NCI-H2227 treated with DMSO at 0.1 percent for 48 hours (cell line): ENCODE measurements at regions not wholly inside any gene's neighbourhood (a gene's known extent, or its start where the extent isn't known, plus 50 kb on each side); places are given as distances from the start of the nearest gene placed in this dataset.

ENCODE experiments used
- DNase-seq: peaks from one replicate; lab custom pipeline; 2025; lab: John Stamatoyannopoulos, UW

DNA sequence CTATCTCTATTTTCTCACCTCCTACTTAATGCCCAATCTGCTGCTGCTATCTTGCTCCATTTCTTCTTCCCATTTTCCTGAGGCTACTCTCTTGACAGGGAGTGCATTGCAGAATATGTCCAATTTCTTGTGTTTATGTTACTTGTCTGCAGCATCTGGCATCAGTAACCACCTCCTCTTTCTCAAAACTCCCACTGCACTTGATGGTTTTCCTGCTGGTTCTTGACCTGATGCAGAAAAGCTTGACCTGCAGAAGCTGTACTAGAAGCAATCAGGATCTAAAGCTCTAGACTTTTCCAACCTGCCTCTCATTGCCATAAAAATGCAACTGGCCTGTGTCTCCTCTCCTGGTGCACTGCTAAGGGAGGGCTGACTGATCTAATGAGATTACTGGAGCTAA is 287.8 kb downstream of the ZEB1 start:
- DNase-seq: no peak

DNA sequence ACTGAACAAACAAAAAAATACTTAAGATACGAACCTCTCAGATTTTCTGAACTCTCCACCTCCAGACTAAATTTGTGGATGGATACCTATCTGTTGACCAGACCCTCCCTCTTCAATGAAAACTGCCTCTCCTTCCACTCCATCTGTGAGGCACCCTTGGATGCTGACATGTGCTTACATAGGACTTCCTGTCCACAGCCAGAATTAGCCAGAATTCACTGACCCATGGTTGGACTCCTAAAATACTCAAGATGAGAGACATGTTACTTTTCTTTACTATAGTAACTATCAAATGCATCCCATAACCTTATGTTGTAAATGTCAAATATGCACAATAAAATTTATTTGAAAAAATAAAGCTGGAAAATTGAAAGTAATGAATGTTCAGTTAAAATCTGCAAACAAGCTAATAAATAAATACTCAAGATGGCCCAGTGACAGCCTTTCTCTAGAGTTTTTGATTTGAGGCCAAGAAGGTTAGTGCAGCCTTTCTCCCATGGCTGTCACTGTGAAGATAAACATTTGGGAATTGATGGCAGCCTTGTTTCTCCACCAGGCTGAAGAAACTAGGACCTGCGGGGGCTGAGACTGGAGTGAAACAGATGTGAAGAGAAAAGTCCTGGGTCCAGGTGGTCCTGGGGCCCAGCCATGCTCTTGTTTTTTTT is 287.0 kb downstream of the ZEB1 start:
- no peak for DNase-seq

DNA sequence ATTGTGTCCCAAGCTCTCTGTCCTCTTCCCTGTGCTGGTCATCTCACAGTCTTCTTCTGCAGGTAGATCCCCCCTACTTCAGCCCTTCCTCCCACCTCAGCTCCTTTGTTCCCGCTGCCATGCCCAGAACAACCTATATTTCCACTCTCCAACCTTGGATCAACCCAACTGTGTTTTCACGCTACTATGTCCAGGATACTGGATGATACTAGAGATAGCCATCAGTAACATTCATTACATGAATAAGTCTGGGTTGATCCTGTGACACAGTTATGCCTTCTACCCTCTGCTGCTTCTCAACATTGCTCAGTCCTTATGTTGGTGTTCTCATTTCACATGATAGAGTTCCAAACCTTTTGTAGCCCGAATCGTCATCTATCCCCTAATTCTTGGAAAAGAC is 286.4 kb downstream of the ZEB1 start:
- DNase-seq: no peak

DNA sequence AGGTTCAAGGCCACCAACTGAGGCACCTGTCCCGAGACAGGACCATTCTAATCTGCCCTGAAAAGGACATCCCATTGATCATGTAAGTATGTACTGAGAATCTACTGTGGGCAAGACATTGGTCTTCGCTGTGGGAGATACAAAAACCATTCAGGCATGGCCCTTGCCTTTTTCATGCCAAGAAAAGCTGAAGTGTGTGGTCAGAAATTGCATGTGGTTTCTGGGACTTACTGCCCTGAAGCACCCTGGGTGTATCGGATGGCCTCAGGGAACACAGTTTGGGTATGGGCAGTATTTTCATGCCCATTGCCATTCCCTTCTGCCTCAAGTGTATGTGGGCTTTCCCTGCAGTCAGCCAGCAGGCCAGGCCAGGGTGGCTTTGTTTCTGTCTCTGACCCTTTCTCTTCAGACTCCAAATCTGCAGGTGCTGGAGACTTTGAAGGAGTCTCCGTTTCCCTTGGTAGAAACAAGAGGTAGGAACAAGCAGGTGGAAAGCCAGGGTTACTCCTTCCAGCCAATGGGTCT is 285.7 kb downstream of the ZEB1 start:
- DNase-seq: no peak

DNA sequence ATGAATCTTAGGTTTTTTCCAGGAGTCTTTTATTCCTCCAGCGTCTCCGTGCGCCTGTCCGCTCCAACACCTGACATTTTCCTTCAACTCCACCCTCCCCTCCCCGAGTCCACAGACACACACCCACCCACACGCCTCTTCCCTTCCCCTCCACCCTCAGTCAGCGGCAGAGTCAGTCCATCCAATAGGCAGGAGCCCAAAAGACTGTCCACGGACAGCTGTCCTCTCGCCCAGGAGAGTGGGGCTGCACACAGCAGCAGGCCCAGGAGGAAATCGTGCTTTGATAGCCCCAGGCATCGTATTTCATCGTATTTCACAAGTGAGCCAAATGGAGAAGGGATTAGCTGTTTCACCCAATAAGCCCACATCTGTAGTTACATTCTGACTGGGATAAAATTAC is 285.1 kb downstream of the ZEB1 start:
- no peak for DNase-seq

DNA sequence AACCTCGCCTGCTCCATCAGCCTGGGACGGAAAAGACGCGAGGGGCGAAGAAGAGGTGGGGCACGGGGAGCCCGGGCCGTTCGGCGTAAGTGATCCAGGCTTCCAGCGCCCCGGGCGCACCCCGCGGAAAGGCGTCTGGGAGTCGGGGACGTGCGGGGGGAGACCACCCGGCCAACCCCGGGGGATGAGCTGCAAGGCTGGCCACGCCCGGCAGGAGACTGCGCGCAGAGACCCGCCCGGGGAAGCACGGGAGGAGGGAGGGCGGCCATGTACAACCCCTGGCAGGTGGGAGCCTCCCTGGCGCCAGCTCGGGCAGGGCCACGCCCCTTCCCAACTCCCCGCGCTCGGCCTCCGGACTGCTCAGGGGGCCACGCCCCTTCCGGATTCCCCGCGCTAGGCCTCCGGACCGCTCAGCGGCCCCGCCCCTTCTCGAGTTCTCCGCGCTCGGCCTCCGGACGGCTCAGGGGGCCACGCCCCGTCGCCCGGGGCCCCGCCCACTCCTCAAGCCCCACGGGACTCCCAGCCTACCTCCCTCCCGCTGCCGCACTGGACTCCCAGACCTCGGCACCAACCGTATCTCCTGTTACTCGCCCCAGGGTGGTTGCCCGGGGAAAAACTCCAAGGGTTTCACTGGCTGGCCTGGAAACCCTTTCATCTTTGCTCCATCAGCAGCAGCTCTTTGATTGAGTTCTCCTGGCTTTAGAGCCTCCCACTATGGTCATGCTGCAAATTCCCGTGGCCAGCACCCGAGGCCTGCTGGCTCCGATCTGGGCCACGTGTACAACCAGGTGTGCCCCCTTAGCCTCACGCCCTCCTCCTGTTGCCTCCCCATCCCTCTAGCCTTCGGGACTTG is 284.4 kb downstream of the ZEB1 start:
- peak; percentile 90 for DNase-seq

DNA sequence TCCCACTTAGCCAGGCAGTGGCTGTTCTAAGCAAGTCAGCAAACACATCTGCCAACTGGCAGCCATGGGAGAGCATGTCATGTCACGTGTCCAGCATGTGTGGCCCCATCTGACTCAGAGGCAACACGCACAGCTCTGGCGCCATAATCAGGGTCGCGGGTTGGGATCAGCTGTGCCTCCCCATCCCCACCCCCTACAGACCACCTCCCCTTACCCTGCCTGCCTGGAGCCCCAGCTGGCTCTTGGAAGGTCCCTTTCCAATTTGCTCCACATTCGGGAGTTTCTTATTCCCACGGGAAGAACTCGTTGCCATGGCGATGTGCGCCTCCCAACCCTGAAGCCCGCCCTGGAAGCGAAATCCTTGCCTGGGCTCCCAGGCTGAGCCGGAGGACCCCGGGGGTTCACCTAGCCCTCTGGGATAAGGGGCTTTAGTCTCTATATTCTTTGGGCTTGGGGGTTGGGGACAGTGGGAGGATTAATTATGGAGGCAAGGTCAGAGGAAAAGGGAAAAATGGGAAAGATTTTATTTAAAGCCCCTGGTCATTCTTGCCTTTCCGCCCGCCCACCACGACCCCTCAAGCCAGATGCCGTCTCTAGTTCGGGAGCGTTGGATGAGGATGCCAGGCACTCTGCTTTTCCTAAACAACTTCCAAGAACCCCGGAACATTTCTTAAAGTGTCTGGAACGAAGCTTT is 283.7 kb downstream of the ZEB1 start:
- DNase-seq: peak; percentile 63

DNA sequence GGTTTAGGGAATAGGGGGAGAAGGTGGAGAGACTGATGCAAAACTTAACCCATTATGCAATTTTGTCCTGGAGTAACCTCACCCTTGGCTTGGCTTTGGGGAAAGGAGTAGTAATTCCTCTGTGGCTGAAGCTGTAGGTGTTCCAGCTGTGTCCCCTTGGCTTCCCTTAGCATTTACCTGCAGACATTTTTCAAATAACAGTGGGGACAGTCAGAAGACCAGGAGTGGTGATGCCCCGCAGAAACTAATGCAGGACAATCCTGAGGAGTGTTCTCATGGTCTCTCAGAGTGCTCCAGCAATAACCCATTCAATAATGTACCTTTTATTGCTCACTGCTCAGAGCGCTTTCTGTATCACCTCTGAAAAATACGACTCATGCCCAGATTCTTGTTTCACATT is 282.1 kb downstream of the ZEB1 start:
- DNase-seq: no peak

DNA sequence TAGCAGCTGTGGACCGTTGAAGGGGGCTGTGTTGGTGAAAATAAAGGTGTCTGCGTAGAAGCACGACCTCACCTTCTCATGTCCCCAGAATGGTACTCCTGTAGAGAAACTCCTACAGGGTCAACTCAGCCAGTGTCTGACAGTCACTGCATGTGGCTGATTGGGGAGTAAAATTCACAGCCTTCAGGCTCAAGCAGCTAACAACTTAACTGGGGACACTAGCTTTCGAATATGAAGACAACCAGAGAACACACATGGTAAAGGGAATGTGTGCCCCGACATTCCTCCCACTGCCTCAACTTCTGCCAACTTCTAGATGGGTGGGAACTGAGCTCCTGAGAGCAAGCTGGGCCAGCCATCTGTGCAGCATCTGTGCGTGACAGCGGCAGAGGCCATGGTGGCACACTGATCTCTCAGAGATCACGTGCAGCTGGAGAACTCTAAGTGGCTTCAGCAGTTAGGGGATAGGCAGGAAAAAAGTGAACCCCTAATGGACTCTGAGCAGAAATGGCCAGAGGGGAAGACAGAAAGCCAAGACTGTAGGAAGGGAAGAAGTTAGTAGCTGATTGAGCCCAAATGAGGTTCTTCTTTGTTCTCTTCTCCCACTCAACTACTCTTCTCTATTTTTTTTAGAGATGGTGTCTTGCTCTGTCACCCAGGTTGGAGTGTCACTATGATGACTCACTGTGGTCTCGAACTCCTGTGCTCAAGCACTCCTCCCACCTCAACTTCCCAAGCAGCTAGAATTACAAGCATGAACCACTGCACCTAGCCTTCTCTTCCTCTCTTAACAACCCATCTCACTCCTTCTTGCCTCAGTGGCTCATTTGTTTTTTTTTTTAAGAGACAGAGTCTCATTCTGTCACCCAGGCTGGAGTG is 280.8 kb downstream of the ZEB1 start:
- DNase-seq: no peak

DNA sequence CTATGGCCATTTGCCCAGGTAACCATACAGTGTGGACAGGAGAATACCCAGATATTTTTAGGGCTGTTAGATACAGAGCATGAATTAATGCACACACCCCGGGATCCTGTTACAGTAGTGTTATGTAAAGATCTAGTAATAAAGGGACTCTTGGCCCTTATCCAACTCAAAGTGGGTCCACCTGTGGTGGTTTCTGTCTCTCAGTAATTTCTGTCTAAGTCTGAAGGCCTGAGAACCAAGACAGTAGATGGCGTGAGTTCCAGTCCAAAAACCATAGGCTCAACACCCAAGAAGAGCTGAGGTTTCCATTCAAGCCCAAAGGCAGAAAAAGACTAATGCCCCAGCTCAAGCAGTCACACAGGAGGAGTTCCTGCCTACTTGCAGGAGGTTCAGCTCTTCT is 277.7 kb downstream of the ZEB1 start:
- DNase-seq: no peak

DNA sequence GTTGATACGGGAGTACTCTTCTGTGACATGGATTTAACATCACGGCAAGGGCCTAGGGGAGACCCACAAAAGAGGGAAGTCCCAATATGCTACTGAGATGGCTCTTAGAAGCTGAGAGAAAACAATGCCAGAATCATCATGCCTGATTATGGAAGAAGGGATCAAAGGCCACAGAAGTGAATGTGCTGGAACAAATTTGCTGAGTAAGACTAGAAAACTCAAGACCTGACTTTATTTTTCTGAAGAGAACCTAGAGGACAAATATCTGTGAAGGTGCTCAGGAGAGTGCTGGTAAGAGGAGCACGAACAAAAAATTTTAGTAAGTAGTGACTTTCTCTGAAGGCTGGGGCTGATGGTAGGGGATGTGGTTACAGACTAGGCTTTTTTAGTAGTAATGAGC is 277.0 kb downstream of the ZEB1 start:
- DNase-seq: no peak

DNA sequence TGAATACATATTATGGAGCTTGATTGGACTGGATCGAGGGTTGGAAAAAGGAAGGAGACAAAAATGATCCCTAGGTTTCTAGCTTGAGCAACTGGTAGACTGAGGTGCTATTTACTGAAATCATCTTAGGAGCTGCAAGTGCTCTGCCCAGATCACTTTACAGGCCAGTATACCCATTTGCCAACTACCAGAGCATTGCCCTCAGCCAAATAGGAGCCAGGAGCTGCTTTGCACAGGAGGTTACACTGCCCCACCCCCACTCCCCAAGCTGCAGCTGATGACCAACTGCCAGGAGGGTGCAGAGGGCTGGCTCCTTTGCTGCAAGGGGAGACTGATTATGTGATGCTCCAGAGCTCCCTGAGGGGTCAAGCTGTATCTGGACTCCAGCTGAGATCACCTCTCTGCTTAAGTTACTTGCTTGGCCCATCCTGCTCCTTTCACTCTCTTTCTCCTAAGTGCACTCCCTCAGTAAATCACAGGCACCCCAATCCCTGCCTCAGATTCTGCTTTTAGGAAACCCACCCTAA is 275.4 kb downstream of the ZEB1 start:
- DNase-seq: no peak

DNA sequence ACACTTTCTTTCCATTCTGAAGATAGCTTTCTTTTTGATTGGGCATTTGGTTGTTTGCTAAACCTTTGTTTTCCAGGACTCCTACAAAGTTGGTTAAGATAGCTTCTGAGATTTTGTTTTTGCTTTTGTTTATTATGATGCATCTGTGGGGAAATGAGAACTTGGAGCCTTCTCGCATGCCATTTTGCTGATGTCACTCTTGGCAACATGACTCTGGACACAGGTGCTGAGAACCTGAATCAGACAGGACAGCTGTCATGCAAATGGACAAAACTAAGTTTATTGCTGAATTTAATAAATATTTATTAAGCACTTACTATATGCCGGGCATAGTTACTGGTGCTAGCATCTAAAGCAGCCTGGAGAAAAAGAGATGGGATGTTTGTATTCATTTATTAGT is 274.1 kb downstream of the ZEB1 start:
- no peak for DNase-seq

DNA sequence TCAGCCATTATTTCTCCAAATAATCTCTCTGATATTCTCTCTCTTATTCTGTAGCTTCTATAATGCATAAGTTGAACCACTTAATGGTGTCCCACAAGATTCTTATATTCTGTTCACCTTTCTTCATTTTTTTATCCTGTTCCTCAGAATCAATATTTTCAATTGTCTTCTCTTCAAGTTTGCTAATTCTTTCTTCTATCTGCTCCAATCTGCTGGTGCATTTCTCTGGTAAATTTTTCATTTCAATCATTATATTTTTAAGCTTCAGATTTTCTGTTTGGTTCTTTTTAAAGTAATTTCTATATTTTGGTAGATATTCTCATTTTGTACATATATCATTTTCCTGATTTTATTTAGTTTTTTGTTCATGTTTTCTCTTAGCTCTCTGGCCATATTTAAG is 272.6 kb downstream of the ZEB1 start:
- no peak for DNase-seq

DNA sequence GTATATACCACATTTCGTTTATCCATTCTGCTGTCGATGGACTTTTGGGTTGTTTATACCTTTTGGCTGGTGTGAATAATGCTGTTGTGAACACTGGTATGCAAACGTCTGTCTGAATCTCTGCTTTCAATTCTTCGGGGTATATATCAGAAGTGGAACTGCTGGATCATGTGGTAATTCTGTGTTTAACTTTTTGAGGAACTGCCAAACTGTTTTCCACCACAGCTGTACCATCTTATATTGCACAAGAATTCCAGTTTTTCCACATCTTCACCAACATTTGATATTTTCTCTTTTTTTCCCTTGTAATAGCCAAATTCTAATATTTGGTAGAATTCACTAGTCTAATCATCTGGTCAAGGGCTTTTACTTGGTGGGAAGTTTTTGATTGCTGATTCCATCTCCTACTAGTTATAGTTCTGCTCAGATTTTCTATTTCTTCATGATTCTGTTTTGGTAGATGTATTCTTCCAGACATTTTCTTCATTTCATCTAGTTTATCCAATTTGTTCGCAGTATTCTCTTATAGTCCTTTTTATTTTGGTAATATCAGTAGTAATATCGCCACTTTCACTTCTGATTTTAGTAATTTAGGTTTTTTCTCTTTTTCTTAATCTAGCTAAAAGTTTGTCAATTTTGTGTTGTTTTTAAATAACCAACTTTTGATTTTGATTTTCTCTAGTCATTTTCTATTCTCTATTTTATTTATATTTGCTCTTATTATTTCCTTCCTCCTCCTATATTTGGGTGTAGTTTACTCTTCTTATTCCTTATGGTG is 271.2 kb downstream of the ZEB1 start:
- DNase-seq: no peak

DNA sequence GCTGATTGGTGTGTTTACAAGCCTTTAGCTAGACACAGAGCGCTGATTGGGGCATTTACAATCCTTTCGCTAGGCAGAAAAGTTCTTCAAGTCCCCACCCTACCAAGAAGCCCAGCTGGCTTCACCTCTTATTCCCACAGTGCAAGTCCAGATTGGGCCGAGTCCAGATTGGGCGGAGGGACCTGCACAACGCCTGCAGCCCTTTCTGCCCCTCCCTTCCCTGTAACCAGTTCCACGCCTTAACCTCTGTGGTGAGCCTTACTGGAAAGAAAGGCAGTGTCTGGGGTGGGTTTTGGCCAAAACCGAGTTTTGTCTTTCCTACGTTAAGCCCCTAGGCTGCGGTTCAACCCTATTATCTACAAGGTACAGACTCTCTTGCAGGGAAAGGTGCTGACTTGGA is 268.7 kb downstream of the ZEB1 start:
- DNase-seq: no peak

DNA sequence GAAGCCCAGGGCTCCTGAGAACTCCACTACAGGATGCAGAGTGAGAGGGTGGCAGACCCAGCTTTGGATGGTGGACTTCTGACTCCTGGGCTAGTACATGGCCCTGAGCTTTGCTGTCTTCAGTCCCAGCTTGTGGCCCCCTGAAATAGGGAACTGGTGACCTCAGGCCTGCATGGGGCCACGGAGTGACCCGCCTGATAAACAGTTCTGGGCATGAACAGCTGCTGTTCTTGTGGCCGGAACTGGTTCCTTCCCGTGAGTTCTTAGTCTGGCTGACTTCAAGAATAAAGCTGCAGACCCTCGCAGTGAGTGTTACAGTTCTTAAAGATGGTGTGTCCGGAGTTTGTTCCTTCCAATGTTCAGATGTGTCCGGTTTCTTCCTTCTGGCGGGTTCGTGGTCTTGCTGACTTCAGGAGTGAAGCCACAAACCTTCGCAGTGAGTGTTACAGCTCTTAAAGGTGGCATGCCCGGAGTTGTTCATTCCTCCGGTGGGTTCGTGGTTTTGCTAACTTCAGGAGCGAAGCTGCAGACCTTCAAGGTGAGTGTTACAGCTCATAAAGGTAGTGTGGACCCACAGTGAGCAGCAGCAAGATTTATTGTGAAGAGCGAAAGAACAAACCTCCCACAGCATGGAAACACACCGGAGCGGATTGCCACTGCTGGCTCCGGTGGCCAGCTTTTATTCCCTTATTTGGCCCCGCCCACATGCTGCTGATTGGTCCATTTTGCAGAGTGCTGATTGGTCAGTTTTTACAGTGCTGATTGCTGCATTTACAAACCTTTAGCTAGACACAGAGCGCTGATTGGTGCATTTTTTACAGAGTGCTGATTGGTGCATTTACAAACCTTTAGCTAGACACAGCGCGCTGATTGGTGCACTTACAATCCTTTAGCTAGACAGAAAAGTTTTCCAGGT is 268.0 kb downstream of the ZEB1 start:
- DNase-seq: no peak

DNA sequence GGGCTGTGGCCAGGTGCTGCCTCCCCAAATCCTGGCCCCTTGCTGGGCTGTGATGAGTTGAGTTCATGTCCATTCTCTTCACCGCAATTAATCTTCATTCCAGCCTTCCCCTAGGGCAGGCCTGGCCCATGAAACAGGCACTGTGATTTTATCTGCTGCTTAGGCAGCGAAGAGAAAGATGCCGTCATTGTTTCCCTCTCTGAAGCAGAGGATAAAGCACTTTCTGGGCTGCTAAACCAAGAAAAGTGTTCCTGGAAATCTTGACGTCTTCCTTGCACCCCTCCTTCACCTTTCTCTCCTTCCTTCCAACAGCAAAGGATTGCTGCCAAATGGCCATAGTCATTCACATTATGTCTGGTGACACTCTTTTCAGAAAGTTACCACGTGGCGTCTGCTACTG is 265.9 kb downstream of the ZEB1 start:
- no peak for DNase-seq

DNA sequence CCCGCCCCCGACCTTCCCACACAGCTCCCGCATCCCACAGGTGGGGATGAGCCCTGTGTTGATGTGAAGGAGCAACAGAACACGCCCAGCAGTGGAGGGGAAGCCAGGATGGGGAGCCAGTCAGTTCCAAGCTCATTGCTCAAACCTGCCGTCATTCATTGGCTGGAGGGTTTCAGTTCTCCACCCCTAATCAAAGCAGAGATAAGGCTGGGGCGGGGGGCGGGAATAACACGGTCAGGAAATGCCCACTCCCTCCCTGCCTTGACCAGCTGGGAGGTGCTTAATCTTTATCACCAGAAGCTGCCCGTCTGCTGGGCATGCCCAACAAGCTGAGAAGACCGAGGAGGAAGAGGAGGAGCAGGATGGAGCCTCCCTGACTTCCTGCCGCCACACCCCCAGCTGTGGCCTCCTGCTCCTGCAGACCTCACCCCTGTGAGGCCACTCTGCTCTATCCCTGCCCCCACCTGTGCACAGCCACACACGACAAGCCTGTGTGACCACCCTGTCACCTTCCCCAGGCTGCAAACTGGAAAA is 265.1 kb downstream of the ZEB1 start:
- DNase-seq: no peak
